Activated CD4-positive, alpha-beta T cell treated with anti-CD3 and anti-CD28 coated beads, Interleukin-2, Interleukin-6, amounts not matched to agents 100 ng/mL and 50 ng/mL, durations not matched to agents 16 hours and 8 hours (primary cell): ENCODE measurements at regions not wholly inside any gene's neighbourhood (a gene's known extent, or its start where the extent isn't known, plus 50 kb on each side); places are given as distances from the start of the nearest gene placed in this dataset.

Source experiments
- DNase-seq: peaks from one replicate; pipeline ENCODE4 v3.0.0-alpha.2; 2020

- no peak for DNase-seq
Measured at GRCh38 chr4:122027203-122027602, 75.3 kb upstream of the TRPC3 start.

GRCh38 chr4:122017296-122017695, 65.4 kb upstream of the TRPC3 start:
- DNase-seq = no peak

GRCh38 chr4:122015203-122015602, 63.3 kb upstream of the TRPC3 start:
- DNase-seq = no peak

- no peak for DNase-seq
Measured at GRCh38 chr4:122012735-122013134, 60.9 kb upstream of the TRPC3 start.

GRCh38 chr4:122010610-122011009, 58.8 kb upstream of the TRPC3 start:
- no peak for DNase-seq

- no peak for DNase-seq
Measured at GRCh38 chr4:122009524-122009923, 57.7 kb upstream of the TRPC3 start.

GRCh38 chr4:122007016-122007415, 55.2 kb upstream of the TRPC3 start:
- DNase-seq = no peak

GRCh38 chr4:122005064-122005755, 53.4 kb upstream of the TRPC3 start:
- DNase-seq = no peak

- DNase-seq = peak; percentile 32
Measured at GRCh38 chr4:122003335-122003734, 51.5 kb upstream of the TRPC3 start.
